ENCODE measurements at regions not wholly inside any gene's neighbourhood (a gene's known extent, or its start where the extent isn't known, plus 50 kb on each side); places are given as distances from the start of the nearest gene placed in this dataset.

DNA sequence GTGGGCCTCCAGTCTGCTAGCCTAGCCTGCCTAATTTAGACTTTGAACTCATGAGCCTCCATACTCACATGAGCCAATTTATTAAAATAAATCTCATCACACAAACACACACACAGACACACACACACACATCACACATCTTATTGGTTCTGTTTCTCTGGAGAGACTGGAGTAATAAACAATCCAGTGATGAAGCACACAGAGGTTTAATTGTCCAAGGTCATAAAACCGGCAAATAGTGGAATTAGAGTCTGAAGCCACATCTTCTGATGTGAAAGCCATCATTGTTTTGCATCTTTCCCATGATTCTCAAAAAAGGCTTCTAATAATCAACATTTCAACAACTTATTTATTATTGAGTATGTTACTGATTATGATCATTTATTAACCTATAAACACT lies 249.4 kb upstream of the KCNH8 start:
- H4K5ac ChIP-seq (ENCODE audit: insufficient read length, low read depth, low read length) = no peak overlapping the region
- H3K9me3 ChIP-seq (ENCODE audit: control insufficient read depth, low read depth, low read length) = no peaks in the 10 kb centered on the region
- no peak overlapping the region for H2AFZ ChIP-seq (ENCODE audit: low read length)
- H4K91ac ChIP-seq (ENCODE audit: insufficient read length, low read depth, low read length) = no peak overlapping the region
- no CpG with 5 or more reads among the region's 1 CpG for WGBS (ENCODE audit: extremely low coverage, insufficient read length, low lambda C conversion rate)
- no peaks in the 10 kb centered on the region for H4K20me1 ChIP-seq (ENCODE audit: control insufficient read depth, insufficient read depth, insufficient read length)
- H3K27me3 Mint-ChIP-seq (ENCODE audit: low read depth) = no peaks in the 10 kb centered on the region
- H3K4ac ChIP-seq (ENCODE audit: low read depth, low read length) = no peak overlapping the region
- H2BK15ac ChIP-seq (ENCODE audit: low read depth, low read length) = no peak overlapping the region
- no peak overlapping the region for H3K27ac ChIP-seq (ENCODE audit: insufficient read length, low read depth, low read length)
- no peak overlapping the region for H3K56ac ChIP-seq (ENCODE audit: insufficient read length, low read depth, low read length)
- H3K4me1 Mint-ChIP-seq = peaks cover 4 to 6% of the 10 kb centered on the region in 2 experiments
- H3K4me2 ChIP-seq (ENCODE audit: insufficient read depth, insufficient read length, low read length) = no peak overlapping the region
- no peaks in the 10 kb centered on the region for H3K4me1 ChIP-seq (ENCODE audit: insufficient read depth, low read length)
- no peak overlapping the region for H3K23ac ChIP-seq (ENCODE audit: insufficient read length, low read depth, low read length)
- H4K8ac ChIP-seq (replicated peaks; ENCODE audit: insufficient read length, low read depth, low read length) = no peak overlapping the region
- no peak overlapping the region for H3K14ac ChIP-seq (ENCODE audit: insufficient read depth, low read length)
- DNase-seq = no peak
- no peaks in the 10 kb centered on the region for H3K36me3 Mint-ChIP-seq (ENCODE audit: insufficient read depth in 1 of 3, low read depth in 3 of 3)
- H2BK120ac ChIP-seq (ENCODE audit: low read depth, low read length, poor library complexity, severe bottlenecking) = no peak overlapping the region
- no peak overlapping the region for H2BK12ac ChIP-seq (ENCODE audit: insufficient read length, low read depth, low read length)
- no peak overlapping the region for H3T11ph ChIP-seq (ENCODE audit: low read length)
- no peak overlapping the region; a peak in 2 of 7 replicates for H3K27ac Mint-ChIP-seq
- H3K18ac ChIP-seq (ENCODE audit: insufficient read length, low read depth, low read length) = no peak overlapping the region
- H3K23me2 ChIP-seq (ENCODE audit: insufficient read length, low read depth, low read length, poor library complexity, severe bottlenecking) = no peaks in the 10 kb centered on the region
- no peak overlapping the region for H3K4me3 Mint-ChIP-seq
- no peak overlapping the region for H2BK20ac ChIP-seq (ENCODE audit: low read depth, low read length, poor library complexity, severe bottlenecking)
- no peaks in the 10 kb centered on the region for H3K27me3 ChIP-seq (ENCODE audit: insufficient read depth, low read length)
- TF ChIP-seq, protein P1, sequence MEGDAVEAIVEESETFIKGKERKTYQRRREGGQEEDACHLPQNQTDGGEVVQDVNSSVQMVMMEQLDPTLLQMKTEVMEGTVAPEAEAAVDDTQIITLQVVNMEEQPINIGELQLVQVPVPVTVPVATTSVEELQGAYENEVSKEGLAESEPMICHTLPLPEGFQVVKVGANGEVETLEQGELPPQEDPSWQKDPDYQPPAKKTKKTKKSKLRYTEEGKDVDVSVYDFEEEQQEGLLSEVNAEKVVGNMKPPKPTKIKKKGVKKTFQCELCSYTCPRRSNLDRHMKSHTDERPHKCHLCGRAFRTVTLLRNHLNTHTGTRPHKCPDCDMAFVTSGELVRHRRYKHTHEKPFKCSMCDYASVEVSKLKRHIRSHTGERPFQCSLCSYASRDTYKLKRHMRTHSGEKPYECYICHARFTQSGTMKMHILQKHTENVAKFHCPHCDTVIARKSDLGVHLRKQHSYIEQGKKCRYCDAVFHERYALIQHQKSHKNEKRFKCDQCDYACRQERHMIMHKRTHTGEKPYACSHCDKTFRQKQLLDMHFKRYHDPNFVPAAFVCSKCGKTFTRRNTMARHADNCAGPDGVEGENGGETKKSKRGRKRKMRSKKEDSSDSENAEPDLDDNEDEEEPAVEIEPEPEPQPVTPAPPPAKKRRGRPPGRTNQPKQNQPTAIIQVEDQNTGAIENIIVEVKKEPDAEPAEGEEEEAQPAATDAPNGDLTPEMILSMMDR (conservative IDR thresholded peaks at IDR 0.05) = no peak
- no peak overlapping the region for H2AK5ac ChIP-seq (ENCODE audit: insufficient read length, low read length)
- H3K79me2 ChIP-seq (ENCODE audit: insufficient read depth, low read length) = no peaks in the 10 kb centered on the region
- no peaks in the 10 kb centered on the region for H3K9me3 Mint-ChIP-seq
- H3K79me1 ChIP-seq (ENCODE audit: insufficient read depth, low read depth, low read length, poor library complexity, severe bottlenecking) = no peaks in the 10 kb centered on the region
- H3K9ac ChIP-seq (ENCODE audit: extremely low read depth, insufficient read length, low read length) = no peak overlapping the region
- H2BK5ac ChIP-seq (ENCODE audit: insufficient read length, low read length) = no peak overlapping the region
